ENCODE measurements at regions not wholly inside any gene's neighbourhood (a gene's known extent, or its start where the extent isn't known, plus 50 kb on each side); places are given as distances from the start of the nearest gene placed in this dataset.

DNA sequence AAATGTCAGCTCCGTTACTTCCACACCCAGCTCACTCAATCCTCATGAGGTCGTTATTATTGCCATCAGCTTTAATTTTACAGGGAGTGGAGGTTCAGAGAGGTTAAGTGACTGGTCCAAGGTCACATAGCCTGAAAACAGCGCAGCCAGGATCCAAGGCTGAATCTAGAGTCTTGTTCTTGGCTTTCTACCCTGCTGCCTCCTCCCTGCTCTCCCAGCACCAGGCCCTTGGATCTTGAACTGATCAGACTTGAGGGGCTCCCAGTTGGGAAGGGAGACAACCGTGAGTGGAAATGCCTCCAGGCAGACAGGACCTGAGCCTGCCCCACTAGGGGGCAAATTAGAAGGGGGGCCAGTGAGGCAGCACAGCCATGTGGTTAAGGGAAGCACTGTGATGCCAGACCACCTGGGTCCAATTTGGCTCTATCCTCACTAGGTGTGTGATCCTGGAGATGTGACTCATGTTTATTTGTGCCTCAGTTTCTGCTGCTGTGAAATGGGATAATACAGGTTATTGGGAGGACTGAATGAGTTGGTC lies 135.6 kb upstream of the PTPN1 start:
- Histone ChIP-seq H3K36me3 (ENCODE audit: insufficient read depth, low read length) (no peaks in the 10 kb centered on the region), H3K9me3 (ENCODE audit: low read length) (no peaks in the 10 kb centered on the region), H2AFZ (ENCODE audit: low read length) (no peak overlapping the region), H3K27ac (ENCODE audit: low read depth, low read length, poor library complexity, severe bottlenecking) (no peak overlapping the region), H3K9me2 (ENCODE audit: low read depth, low read length) (no peaks in the 10 kb centered on the region), H3K4me1 (ENCODE audit: insufficient read depth, low read length, severe bottlenecking) (no peaks in the 10 kb centered on the region), H3K79me2 (ENCODE audit: insufficient read depth, low read length) (no peaks in the 10 kb centered on the region), H4K20me1 (ENCODE audit: insufficient read depth, low read length) (no peaks in the 10 kb centered on the region), H3K4me2 (ENCODE audit: low read length) (no peak overlapping the region), H3K27me3 (ENCODE audit: insufficient read depth, low read length) (no peaks in the 10 kb centered on the region; the same call in 1 of the 2 replicates), H3K4me3 (ENCODE audit: low read depth, low read length, poor library complexity, severe bottlenecking) (no peak overlapping the region), H3K9ac (ENCODE audit: low read length) (no peak overlapping the region), H3F3A (ENCODE audit: insufficient read depth, low read length) (no peaks in the 10 kb centered on the region)
- TF ChIP-seq, protein P1, sequence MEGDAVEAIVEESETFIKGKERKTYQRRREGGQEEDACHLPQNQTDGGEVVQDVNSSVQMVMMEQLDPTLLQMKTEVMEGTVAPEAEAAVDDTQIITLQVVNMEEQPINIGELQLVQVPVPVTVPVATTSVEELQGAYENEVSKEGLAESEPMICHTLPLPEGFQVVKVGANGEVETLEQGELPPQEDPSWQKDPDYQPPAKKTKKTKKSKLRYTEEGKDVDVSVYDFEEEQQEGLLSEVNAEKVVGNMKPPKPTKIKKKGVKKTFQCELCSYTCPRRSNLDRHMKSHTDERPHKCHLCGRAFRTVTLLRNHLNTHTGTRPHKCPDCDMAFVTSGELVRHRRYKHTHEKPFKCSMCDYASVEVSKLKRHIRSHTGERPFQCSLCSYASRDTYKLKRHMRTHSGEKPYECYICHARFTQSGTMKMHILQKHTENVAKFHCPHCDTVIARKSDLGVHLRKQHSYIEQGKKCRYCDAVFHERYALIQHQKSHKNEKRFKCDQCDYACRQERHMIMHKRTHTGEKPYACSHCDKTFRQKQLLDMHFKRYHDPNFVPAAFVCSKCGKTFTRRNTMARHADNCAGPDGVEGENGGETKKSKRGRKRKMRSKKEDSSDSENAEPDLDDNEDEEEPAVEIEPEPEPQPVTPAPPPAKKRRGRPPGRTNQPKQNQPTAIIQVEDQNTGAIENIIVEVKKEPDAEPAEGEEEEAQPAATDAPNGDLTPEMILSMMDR (IDR thresholded peaks at IDR 0.05; ENCODE audit: low read length) = no peak
- TF ChIP-seq EZH2 (IDR thresholded peaks at IDR 0.05; ENCODE audit: borderline replicate concordance, low read length) = no peak

DNA sequence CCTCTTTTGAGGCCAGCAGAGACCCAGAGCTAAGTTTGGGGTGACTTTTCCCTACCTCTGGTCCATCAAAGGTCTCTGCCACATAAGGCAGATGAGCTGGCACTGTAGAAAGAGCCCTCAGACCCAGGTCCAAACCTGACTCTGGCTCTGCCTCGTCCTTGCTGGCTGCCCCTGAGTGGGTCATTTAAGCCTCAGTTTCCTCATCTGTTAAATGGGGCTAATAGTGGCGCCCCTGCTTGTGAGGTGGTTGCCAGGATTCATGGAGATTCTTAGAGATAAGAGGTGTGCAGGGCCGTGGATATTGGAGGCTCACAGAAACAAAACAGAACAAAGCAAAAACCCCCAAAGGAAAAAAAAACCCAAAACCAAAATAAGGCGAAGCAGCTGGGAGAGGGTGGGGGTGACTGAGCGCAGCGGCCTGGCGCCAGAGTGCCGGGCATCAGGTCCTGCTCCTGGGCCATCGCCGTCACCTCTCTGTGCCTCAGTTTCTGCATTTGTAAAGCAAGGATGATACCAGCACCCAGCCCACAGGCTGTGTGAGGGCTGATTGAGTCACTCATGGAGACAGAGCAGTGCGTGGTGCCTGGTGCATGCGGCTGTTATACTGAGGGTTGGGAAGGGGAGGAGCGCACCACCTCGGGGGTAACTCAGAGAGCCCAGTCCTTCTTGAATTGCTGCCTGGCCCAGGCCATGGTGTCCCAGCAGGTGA lies 133.8 kb upstream of the PTPN1 start:
- Histone ChIP-seq H3K27ac (ENCODE audit: low read depth, low read length, poor library complexity, severe bottlenecking) (no peak overlapping the region), H3K9me2 (ENCODE audit: low read depth, low read length) (no peaks in the 10 kb centered on the region), H3K9ac (ENCODE audit: low read length) (no peak overlapping the region), H3K4me1 (ENCODE audit: insufficient read depth, low read length, severe bottlenecking) (no peaks in the 10 kb centered on the region), H4K20me1 (ENCODE audit: insufficient read depth, low read length) (no peaks in the 10 kb centered on the region), H3K36me3 (ENCODE audit: insufficient read depth, low read length) (no peaks in the 10 kb centered on the region), H3K27me3 (ENCODE audit: insufficient read depth, low read length) (no peaks in the 10 kb centered on the region; the same call in 1 of the 2 replicates), H3K9me3 (ENCODE audit: low read length) (no peaks in the 10 kb centered on the region), H3K4me3 (ENCODE audit: low read depth, low read length, poor library complexity, severe bottlenecking) (no peak overlapping the region), H2AFZ (ENCODE audit: low read length) (no peak overlapping the region), H3K79me2 (ENCODE audit: insufficient read depth, low read length) (no peaks in the 10 kb centered on the region), H3F3A (ENCODE audit: insufficient read depth, low read length) (no peaks in the 10 kb centered on the region), H3K4me2 (ENCODE audit: low read length) (no peak overlapping the region)
- TF ChIP-seq, protein P1 (IDR thresholded peaks at IDR 0.05; ENCODE audit: low read length) = no peak
- no peak for TF ChIP-seq EZH2 (IDR thresholded peaks at IDR 0.05; ENCODE audit: borderline replicate concordance, low read length)

DNA sequence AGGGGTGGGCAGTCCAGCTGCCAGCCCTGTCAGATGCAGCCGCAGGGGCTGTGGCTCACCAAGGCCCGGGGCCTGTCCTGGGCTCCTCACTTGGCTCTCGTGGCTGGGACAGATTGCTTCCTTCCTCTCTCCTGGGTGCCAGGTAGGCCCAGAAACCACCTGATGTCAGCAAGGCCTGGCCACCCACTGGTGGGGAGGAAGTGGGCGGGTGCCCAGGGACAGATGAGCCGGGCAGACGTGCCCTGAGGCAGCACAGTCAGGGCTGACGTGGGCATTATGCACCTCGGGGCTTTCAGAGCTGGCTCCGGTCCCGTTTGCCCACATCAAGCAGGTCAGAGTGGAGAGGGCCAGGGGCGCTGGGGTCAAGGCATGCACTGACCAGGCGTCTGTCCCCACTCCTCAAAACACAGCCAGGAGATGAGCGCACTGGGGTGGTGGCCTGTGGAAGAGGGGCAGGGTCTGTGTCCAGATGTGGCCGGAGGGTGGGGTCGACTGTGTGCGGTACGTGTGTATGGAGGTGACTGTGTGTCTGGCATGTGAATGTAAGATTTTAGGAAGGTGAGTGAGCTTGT lies 133.2 kb upstream of the PTPN1 start:
- no peak overlapping the region for H2AFZ ChIP-seq (ENCODE audit: low read length)

More for the DNA sequence above, 133.2 kb upstream of the PTPN1 start:
- Histone ChIP-seq H3K4me2 (ENCODE audit: low read length) (no peak overlapping the region), H3K27ac (ENCODE audit: low read depth, low read length, poor library complexity, severe bottlenecking) (no peak overlapping the region), H3K79me2 (ENCODE audit: insufficient read depth, low read length) (no peaks in the 10 kb centered on the region), H3K4me3 (ENCODE audit: low read depth, low read length, poor library complexity, severe bottlenecking) (no peak overlapping the region), H3K9me2 (ENCODE audit: low read depth, low read length) (no peaks in the 10 kb centered on the region), H3K9ac (ENCODE audit: low read length) (no peak overlapping the region), H3K36me3 (ENCODE audit: insufficient read depth, low read length) (no peaks in the 10 kb centered on the region), H3F3A (ENCODE audit: insufficient read depth, low read length) (no peaks in the 10 kb centered on the region), H3K27me3 (ENCODE audit: insufficient read depth, low read length) (no peaks in the 10 kb centered on the region; the same call in 1 of the 2 replicates), H4K20me1 (ENCODE audit: insufficient read depth, low read length) (no peaks in the 10 kb centered on the region), H3K9me3 (ENCODE audit: low read length) (no peaks in the 10 kb centered on the region), H3K4me1 (ENCODE audit: insufficient read depth, low read length, severe bottlenecking) (no peaks in the 10 kb centered on the region)
- no peak for TF ChIP-seq EZH2 (IDR thresholded peaks at IDR 0.05; ENCODE audit: borderline replicate concordance, low read length)
- TF ChIP-seq, protein P1 (IDR thresholded peaks at IDR 0.05; ENCODE audit: low read length) = no peak
